HG03060 (cell line): ENCODE measurements at regions not wholly inside any gene's neighbourhood (a gene's known extent, or its start where the extent isn't known, plus 50 kb on each side); places are given as distances from the start of the nearest gene placed in this dataset.

Experiments
- ATAC-seq: cut with Tn5 transposase; IDR thresholded peaks from one replicate; pipeline ENCODE4 v1.9.1; 2021; ENCODE audit warnings: low read depth, moderate number of reproducible peaks; ENCODE audit not compliant: unreplicated experiment

GRCh38 chr4:106773076-106773905 is 262.8 kb downstream of the DKK2 start:
- ATAC-seq: no peak

- ATAC-seq: no peak
Measured at GRCh38 chr4:106767991-106768390, 268.1 kb downstream of the DKK2 start.

GRCh38 chr4:106766519-106766918 is 269.6 kb downstream of the DKK2 start:
- ATAC-seq: no peak

GRCh38 chr4:106764774-106765173 is 271.3 kb downstream of the DKK2 start:
- ATAC-seq: no peak

- ATAC-seq: no peak
Measured at GRCh38 chr4:106762666-106763443, 273.3 kb downstream of the DKK2 start.

GRCh38 chr4:106753426-106753825 is 282.7 kb downstream of the DKK2 start:
- no peak for ATAC-seq

GRCh38 chr4:106746451-106746850 is 289.7 kb downstream of the DKK2 start:
- no peak for ATAC-seq

- ATAC-seq: no peak
Measured at GRCh38 chr4:106738121-106738520, 298.0 kb downstream of the DKK2 start.

- no peak for ATAC-seq
Measured at GRCh38 chr4:106718548-106718947, 317.6 kb downstream of the DKK2 start.

- no peak for ATAC-seq
Measured at GRCh38 chr4:106717091-106717490, 319.0 kb downstream of the DKK2 start.

GRCh38 chr4:106715825-106716224 is 320.3 kb downstream of the DKK2 start:
- ATAC-seq: no peak

- no peak for ATAC-seq
Measured at GRCh38 chr4:106708464-106708816, 327.7 kb downstream of the DKK2 start.

- no peak for ATAC-seq
Measured at GRCh38 chr4:106707776-106708463, 328.2 kb downstream of the DKK2 start.

GRCh38 chr4:106704253-106704870 is 331.8 kb downstream of the DKK2 start:
- ATAC-seq: no peak

GRCh38 chr4:106700321-106700720 is 331.7 kb upstream of the GIMD1 start:
- ATAC-seq: no peak

GRCh38 chr4:106698621-106699195 is 330.1 kb upstream of the GIMD1 start:
- no peak for ATAC-seq

GRCh38 chr4:106695501-106696262 is 327.1 kb upstream of the GIMD1 start:
- ATAC-seq: no peak

- no peak for ATAC-seq
Measured at GRCh38 chr4:106694232-106694631, 325.7 kb upstream of the GIMD1 start.

GRCh38 chr4:106691749-106692148 is 323.2 kb upstream of the GIMD1 start:
- no peak for ATAC-seq

- no peak for ATAC-seq
Measured at GRCh38 chr4:106690487-106690886, 321.9 kb upstream of the GIMD1 start.
